ENCODE measurements at regions not wholly inside any gene's neighbourhood (a gene's known extent, or its start where the extent isn't known, plus 50 kb on each side); places are given as distances from the start of the nearest gene placed in this dataset.

GRCh38 chr2:160906878-160907277 is 253.3 kb upstream of the TANK start:
- peaks cover 37% of the 10 kb centered on the region for H3K4me1 Mint-ChIP-seq
- CTCF ChIA-PET, result no interaction called here
- TF ChIP-seq FOXP1 (CRISPR knock-in tag; IDR thresholded peaks at IDR 0.05; ENCODE audit: borderline replicate concordance) (no peak), ERG (CRISPR knock-in tag; IDR thresholded peaks at IDR 0.05) (no peak), CTCF (IDR thresholded peaks at IDR 0.05) (no peak), ZNF671 (CRISPR knock-in tag; IDR thresholded peaks at IDR 0.05) (no peak), IRF2 (CRISPR knock-in tag; IDR thresholded peaks at IDR 0.05; ENCODE audit: borderline replicate concordance, low read depth) (no peak), ZBTB21 (CRISPR knock-in tag; IDR thresholded peaks at IDR 0.05; ENCODE audit: borderline replicate concordance) (no peak), MXD4 (CRISPR knock-in tag; IDR thresholded peaks at IDR 0.05; ENCODE audit: borderline replicate concordance) (no peak), FOXJ3 (CRISPR knock-in tag; IDR thresholded peaks at IDR 0.05; ENCODE audit: borderline replicate concordance) (no peak), EMX1 (CRISPR knock-in tag; IDR thresholded peaks at IDR 0.05) (no peak), PRDM15 (CRISPR knock-in tag; IDR thresholded peaks at IDR 0.05) (no peak), ZNF317 (CRISPR knock-in tag; IDR thresholded peaks at IDR 0.05; ENCODE audit: borderline replicate concordance, low read depth) (no peak), CBFB (CRISPR knock-in tag; IDR thresholded peaks at IDR 0.05; ENCODE audit: low read depth) (no peak), ELF4 (CRISPR knock-in tag; IDR thresholded peaks at IDR 0.05; ENCODE audit: low read depth) (no peak), ZNF425 (CRISPR knock-in tag; conservative IDR thresholded peaks at IDR 0.05) (no peak), ZNF281 (CRISPR knock-in tag; IDR thresholded peaks at IDR 0.05) (no peak), TCF7 (CRISPR knock-in tag; IDR thresholded peaks at IDR 0.05; ENCODE audit: low read depth) (no peak), ESRRA (CRISPR knock-in tag; IDR thresholded peaks at IDR 0.05; ENCODE audit: borderline replicate concordance) (no peak)
- ATAC-seq, result peak; percentile 60
- no peaks in the 10 kb centered on the region for H3K36me3 Mint-ChIP-seq
- no peak for DNase-seq (ENCODE audit: low spot score)
- no peak overlapping the region for H3K4me3 Mint-ChIP-seq
- POLR2A ChIA-PET, result no interaction called here
- H3K27me3 Mint-ChIP-seq (ENCODE audit: low read depth), result peaks cover 13% of the 10 kb centered on the region
- no peak overlapping the region for H3K27ac Mint-ChIP-seq
- no peaks in the 10 kb centered on the region for H3K9me3 Mint-ChIP-seq
